KG1 (cell line): ENCODE measurements at regions not wholly inside any gene's neighbourhood (a gene's known extent, or its start where the extent isn't known, plus 50 kb on each side); places are given as distances from the start of the nearest gene placed in this dataset.
"Not testable (repeated sequence)": the region's sequence is repeated elsewhere in the genome, so short reads cannot be mapped to it uniquely, and the experiment has no call there.

Experiments used
- DNase-seq: peaks from one replicate; lab custom pipeline; 2025; lab: John Stamatoyannopoulos, UW

DNA sequence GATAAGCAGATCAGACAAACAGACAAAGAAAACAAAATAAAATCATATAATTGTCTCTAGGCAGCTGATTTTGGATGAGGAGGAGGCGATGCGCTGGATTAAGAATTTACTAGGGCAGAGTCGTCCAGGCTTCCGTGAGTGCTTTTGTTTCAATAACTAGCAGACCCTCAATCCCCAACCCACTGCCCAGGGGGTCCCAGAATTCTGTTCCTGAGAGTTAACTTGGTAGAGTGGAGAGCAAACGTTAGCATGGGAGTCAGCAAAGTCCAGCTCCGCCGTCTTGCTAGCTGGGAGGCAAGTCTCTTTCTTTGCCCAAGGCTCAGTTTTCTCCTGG lies 95.5 kb upstream of the TBX5 start:
- DNase-seq, result no peak

DNA sequence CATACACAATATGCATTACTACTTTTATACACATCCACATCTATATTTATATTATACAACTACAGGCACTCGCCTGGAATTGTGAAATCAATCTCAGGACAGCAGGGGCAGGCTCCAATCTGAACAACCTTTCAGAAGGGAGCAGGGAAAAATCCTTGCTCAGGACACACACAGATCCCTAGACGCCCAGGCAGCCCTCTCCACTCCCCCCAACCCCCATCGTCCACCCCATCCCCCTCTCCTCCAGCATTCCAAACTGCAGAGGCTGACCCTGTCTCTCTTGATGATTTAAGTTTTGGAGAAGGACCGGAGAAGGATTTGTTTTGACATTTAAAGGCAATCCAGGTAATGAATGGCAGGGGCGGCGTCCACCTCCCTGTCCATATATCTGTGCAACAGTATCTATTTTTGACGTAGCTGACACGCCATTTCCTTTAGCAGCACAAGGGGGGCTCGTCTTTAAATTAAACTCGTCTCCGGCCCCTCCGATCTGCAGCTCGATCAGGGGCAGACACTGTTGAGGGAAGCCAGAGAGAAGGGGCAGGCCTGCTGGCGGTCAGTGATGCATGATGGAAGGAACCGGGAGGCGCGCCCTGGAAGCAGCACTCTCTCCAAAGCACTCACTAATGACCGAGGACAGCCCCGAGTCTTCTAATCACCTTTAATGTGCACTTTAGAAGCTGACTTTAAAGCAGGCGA lies 95.0 kb upstream of the TBX5 start:
- DNase-seq, result no peak

DNA sequence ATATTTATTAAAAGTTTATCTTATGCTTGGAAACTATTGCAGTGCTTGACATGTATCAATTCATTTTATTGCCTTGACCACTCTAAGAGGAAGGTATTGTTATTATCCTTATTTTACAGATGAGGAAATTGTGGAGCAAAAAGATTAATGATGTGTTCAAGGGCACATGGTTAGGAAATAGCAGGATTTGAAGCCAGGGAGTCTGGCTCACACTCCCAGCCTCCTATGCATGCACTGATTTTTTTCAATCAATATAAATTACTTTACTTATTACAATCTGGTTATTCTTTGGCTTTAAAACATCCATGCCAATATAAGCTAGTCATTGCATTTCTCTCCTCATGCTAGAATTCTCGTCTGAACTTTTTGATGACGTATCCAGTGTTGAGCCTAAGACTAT lies 94.2 kb upstream of the TBX5 start:
- no peak for DNase-seq

DNA sequence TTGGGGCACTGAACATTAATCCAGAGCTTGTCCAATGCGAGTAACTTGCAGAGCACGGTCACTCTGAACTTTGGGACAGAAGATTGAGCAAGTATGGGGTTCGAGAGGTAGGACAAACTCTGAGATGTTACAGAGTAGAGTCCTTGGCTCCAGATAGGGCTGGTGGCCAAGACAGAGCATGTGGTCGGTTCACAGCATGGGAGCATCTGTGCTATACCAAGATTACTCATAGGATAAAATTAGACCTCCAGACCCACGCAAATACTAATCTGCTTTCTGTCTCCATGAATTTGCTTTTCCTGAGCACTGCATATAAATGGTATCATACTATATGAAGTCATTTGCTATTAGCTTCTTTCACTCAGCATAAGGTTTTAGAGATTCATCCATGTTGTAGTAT lies 93.4 kb upstream of the TBX5 start:
- no peak for DNase-seq

DNA sequence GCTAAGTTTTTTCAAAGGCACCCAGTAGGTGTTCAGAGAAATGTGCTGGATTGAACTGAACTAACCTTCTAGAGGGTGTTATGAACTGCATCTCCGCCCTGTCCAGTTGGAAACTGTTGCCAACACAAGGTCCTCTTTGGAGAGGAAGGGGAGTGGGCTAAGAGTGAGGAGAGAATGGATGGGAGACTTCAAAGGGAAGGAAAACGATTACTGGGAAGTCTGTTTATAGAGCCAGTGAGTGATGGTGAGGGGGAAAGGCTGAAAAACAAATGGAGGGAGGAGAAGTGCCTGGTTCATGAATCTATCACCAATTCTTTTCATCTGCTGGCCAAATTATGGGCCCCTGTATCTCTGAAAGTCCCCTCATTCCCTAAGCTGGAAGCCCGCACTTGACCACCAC lies 86.0 kb upstream of the TBX5 start:
- DNase-seq, result no peak

DNA sequence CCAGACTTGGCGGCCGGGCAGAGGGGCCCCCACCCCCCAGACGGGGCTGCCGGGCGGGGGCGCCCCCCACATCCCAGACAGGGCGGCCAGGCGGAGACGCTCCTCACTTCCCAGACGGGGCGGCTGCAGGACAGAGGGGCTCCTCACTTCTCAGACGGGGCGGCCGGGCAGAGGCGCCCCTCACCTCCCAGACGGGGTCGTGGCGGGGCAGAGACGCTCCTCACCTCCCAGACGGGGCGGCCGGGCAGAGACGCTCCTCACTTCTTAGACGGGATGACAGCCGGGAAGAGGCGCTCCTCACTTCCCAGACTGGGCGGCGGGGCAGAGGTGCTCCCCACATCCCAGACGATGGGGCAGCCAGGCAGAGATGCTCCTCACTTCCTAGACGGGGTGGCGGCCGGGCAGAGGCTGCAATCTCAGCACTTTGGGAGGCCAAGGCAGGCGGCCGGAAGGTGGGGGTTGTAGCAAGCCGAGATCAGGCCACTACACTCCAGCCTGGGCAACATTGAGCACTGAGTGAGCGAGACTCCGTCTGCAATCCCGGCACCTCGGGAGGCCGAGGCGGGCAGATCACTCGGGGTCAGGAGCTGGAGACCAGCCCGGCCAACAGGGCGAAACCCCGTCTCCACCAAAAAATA lies 79.0 kb upstream of the TBX5 start:
- DNase-seq, result not testable (repeated sequence)

DNA sequence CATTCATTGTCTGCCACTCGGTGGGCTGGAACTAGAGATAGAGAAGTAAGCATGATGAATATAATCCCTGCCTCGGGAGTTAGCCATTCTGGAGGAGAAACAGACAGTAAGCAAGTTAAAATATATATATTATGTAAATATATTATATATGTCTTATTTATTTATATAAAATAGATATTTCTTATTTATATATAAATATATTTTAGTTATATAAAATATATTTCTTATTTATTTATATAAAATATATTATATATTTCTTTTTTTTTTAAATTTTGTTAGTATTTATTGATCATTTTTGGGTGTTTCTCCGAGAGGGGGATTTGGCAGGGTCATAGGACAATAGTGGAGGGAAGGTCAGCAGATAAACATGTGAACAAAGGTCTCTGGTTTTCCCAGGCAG lies 78.1 kb upstream of the TBX5 start:
- DNase-seq, result no peak

DNA sequence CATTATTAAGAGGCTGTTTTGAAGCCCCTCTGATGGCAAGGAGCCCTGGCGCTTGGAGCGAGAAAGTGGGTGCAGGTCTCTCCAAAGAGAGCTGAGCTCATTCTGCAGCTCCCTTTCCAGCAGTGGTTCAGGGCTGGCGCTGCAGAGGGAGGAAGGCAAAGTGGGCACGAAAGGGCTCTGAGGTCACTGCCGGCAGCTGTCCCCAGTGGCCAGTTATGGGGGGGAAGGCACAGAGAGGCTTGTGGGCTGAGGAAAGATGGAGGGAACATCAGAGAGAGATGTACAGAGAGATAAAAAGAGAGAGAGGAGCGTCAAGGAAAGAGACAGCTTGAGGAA lies 75.2 kb upstream of the TBX5 start:
- DNase-seq, result no peak

DNA sequence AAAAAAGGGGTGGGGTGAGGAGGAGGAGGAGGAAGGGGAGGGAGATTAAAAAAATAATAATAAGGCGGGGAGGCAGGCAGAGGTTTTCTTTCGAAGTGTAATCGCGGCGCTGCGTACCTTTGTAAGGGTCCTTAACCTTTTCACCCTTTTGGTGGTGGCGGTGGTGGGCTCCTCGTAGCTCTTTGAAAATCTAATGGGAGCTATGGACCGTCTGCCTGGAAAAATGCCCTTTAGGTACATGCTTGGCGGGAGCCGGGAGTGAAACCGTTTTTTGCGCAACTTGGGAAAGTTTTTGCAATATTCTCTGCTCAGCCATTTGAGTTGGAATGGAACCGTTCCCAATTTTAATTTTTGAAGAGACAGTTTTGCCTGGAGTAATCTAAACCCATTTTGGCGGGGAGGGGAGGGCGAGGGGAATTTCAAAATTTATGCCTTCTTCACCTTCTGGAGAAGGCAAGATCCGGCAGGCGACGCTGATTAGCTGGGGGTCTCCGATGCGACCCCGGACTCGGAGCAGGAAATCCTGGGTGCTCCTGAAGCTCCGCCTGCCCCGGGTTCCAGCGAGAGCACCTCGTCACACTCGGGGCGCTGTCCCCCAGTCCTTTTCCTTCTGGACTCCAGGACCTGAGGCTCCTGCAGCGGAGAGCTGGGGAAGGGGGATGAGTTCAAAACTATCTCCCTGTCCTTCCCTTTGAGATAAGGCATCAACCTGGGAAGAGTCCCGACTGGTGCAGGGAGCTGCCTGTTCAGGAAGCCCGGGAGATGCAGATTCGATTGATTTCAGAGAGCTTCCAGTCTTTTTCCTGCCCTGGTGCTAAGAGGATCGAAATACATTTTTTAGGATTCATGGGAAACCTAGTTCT lies 74.6 kb upstream of the TBX5 start:
- DNase-seq, result no peak

DNA sequence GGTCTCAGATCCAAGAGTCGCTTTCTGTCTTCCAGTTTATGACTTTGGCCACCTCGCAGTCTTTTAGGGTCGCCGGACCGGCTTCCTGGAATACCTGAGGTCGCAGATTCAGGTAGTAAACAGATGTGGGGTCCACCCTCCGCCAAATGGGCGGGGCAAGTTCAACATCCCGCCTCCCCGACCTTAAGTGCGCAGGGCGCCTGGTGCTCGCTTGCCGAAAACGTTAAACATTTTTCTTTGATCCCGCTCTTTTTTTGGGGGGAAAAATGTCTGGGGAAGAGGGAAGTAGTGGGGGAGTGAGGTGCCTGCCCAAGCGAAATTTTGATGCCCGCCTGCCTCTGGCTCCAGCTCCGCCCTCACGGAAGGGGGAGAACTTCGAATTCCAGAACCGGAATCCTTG lies 73.9 kb upstream of the TBX5 start:
- no peak for DNase-seq

DNA sequence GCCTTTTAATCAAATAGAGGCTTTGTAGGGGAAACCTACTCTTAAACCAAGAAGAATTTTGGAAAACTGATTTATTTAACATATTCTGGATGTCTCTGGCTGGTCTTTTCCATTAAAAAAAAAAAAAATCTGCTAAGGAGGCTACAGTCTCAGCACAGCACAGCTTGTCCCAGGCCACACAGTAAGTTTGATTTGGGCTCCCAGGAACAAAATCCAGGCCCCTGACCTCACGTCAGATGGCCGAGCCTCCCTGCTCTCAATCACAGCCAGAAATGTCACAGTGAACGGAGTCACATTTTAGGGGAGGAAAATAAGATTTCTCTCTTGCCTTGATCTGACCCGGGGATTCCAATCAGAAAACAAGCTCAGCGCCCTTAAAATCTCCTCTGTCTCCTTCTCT lies 72.9 kb upstream of the TBX5 start:
- no peak for DNase-seq

DNA sequence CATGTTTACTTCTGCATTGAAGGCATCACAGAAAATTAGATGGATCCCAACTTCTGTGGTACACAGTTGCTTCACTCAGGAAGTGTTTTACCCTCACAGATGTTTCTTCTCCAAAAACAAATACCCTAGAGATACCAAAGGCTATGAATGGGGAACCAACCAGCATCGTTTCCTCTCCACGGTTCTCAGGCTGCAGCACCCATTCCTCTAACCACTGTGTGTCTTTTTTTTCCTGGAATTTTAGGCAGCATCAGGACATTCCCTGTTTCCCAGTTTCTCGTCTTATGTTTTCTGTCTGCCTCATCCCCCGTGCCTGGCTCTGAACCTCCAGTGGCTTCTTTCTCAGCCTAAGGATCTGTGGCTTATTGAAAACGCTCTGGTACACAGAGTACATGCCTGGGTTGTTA lies 72.0 kb upstream of the TBX5 start:
- DNase-seq, result no peak

DNA sequence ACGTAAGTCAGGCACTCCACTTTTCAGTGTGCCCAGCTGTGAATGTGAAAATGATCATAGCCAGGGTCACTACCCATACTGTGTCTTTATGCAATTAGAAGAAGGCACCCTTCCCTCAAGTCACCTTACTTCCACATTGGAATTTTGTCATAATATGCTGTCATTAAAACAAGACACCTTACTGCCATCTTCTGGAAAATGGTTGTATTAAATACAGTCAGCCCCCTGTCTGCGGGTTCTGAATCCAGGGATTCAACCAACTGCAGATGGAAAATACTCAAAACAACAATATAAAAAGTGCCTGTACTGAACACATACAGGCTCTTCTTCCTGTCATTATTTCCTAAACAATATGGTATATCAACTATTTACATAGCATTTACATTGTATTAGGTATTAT lies 70.2 kb upstream of the TBX5 start:
- no peak for DNase-seq

DNA sequence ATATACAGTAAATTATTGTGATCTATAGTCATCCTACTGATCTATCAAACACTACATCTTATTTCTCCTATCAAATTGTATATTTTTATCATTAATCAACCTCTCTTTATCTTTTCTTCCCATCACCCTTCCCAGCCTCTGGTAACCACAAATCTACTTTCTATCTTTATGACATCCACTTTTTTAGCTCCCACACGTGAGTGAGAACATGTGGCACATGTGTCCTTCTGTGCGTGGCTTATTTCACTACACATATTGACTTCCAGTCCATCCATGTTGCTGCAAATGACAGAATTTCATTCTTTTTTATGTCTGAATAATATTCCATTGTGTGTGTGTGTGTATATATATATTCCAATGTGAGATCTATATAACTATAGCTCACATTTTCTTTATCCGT lies 67.8 kb upstream of the TBX5 start:
- DNase-seq, result no peak

DNA sequence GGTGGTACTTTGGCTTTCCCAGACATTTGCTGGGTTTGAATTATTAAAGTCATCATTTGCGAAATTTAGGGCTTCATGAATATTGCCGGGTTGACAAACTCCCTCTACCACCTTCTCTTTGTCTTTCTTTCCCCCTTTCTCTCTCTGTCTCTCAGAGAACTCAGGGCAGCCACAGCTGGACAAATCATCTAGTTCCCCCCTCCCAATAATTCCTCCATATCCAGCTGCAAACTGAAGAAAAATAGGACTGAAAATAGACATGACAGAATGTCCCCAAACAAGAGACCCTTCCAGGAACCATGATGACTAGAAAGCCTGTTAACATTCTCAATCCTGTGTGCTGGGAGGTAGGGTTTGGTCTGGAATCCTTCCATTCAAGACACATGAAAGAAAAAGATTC lies 67.1 kb upstream of the TBX5 start:
- DNase-seq, result no peak

DNA sequence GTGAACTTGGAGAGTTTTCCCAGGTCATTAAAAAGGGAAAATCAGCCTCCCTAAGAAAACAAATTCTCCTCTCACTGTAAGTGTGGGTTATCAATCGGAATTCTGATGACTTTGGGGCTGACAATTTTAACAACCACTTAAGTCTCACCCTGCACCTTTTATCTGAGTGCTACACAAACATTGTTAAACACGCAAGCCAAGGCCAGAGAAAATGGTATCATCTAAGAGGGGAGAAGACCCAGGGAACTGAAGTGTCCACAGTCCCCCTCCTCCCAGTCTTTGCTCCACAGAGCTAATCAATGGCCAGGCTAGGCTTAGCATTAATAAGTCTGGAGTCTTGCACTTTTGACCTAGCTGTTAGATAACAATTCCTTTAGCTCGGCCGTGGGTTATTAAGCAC lies 51.7 kb upstream of the TBX5 start:
- no peak for DNase-seq
